Kasumi-1 (cell line): ENCODE measurements at regions not wholly inside any gene's neighbourhood (a gene's known extent, or its start where the extent isn't known, plus 50 kb on each side); places are given as distances from the start of the nearest gene placed in this dataset.

Experiments used
- DNase-seq, 2 experiments: peaks; one replicate each; lab custom pipeline; 2025; lab: John Stamatoyannopoulos, UW

- no peak for DNase-seq
Observed at GRCh38 chr10:109065821-109066220, 857.5 kb downstream of the XPNPEP1 start.

- no peak for DNase-seq
Observed at GRCh38 chr10:109062371-109062770, 860.9 kb downstream of the XPNPEP1 start.

GRCh38 chr10:109055243-109055642, 868.1 kb downstream of the XPNPEP1 start:
- DNase-seq, result no peak

- DNase-seq, result no peak
Observed at GRCh38 chr10:109047856-109048255, 875.5 kb downstream of the XPNPEP1 start.

- peak in 1 of 2 experiments; percentile 3 for DNase-seq
Observed at GRCh38 chr10:109046427-109046826, 876.9 kb downstream of the XPNPEP1 start.

GRCh38 chr10:109040622-109041021, 882.7 kb downstream of the XPNPEP1 start:
- DNase-seq, result no peak

GRCh38 chr10:109037978-109038377, 885.3 kb downstream of the XPNPEP1 start:
- no peak for DNase-seq

- no peak for DNase-seq
Observed at GRCh38 chr10:109030581-109031210, 892.6 kb downstream of the XPNPEP1 start.

GRCh38 chr10:109029870-109030269, 893.4 kb downstream of the XPNPEP1 start:
- no peak for DNase-seq

GRCh38 chr10:109027534-109028185, 895.7 kb downstream of the XPNPEP1 start:
- no peak for DNase-seq

- peak; percentile 59 to 63 for DNase-seq
Observed at GRCh38 chr10:109025172-109025571, 898.1 kb downstream of the XPNPEP1 start.

- DNase-seq, result no peak
Observed at GRCh38 chr10:109022417-109023049, 900.8 kb downstream of the XPNPEP1 start.

- DNase-seq, result peak; percentile 20 to 60
Observed at GRCh38 chr10:109019001-109019424, 904.3 kb downstream of the XPNPEP1 start.

- no peak for DNase-seq
Observed at GRCh38 chr10:109007514-109007913, 915.8 kb downstream of the XPNPEP1 start.

GRCh38 chr10:108990441-108990840, 932.9 kb downstream of the XPNPEP1 start:
- DNase-seq, result no peak

GRCh38 chr10:108989976-108990375, 933.3 kb downstream of the XPNPEP1 start:
- DNase-seq, result no peak

- no peak for DNase-seq
Observed at GRCh38 chr10:108982159-108982558, 941.2 kb downstream of the XPNPEP1 start.

GRCh38 chr10:108980869-108981268, 942.4 kb downstream of the XPNPEP1 start:
- no peak for DNase-seq

GRCh38 chr10:108975459-108976058, 947.8 kb downstream of the XPNPEP1 start:
- no peak for DNase-seq

GRCh38 chr10:108970016-108970415, 953.3 kb downstream of the XPNPEP1 start:
- peak; percentile 13 to 56 for DNase-seq

GRCh38 chr10:108966411-108966810, 956.9 kb downstream of the XPNPEP1 start:
- DNase-seq, result no peak

GRCh38 chr10:108966005-108966404, 957.3 kb downstream of the XPNPEP1 start:
- DNase-seq, result no peak

- no peak for DNase-seq
Observed at GRCh38 chr10:108962172-108962571, 961.1 kb downstream of the XPNPEP1 start.
